ENCODE measurements at regions not wholly inside any gene's neighbourhood (a gene's known extent, or its start where the extent isn't known, plus 50 kb on each side); places are given as distances from the start of the nearest gene placed in this dataset.

- no peaks in the 10 kb centered on the region for H3K27me3 ChIP-seq (ENCODE audit: insufficient read depth, low read depth)
- no peak for TF ChIP-seq CTCF (conservative IDR thresholded peaks at IDR 0.05)
- no peak for TF ChIP-seq EZH2 (IDR thresholded peaks at IDR 0.05; ENCODE audit: low read depth)
- H4K20me1 ChIP-seq (ENCODE audit: insufficient read depth), result no peaks in the 10 kb centered on the region
- no peaks in the 10 kb centered on the region for H3K79me2 ChIP-seq (ENCODE audit: low read depth)
- no peak overlapping the region for H3K27ac ChIP-seq
- H3K4me3 ChIP-seq, result no peak overlapping the region
- intact Hi-C loops (cut with micrococcal nuclease; ENCODE audit: unreplicated experiment), result no loop called here
- no peak for DNase-seq
- no peaks in the 10 kb centered on the region for H3K9me2 ChIP-seq (ENCODE audit: insufficient read depth)
- H3K36me3 ChIP-seq (ENCODE audit: low read depth), result no peaks in the 10 kb centered on the region
- no peak overlapping the region for H3K4me2 ChIP-seq
- ChIA-PET CTCF (no interaction called here), POLR2A (ENCODE audit: unreplicated experiment) (no interaction called here)
- BruUV-seq (replicated peaks), result no TSS peak
- no peak overlapping the region for H2AFZ ChIP-seq
- H3F3A ChIP-seq (ENCODE audit: insufficient read depth, low read depth), result no peaks in the 10 kb centered on the region
- H3K4me1 ChIP-seq (replicated peaks; ENCODE audit: insufficient read depth), result no peaks in the 10 kb centered on the region
- no peaks in the 10 kb centered on the region for H3K9me3 ChIP-seq (ENCODE audit: insufficient read depth, low read depth)
Measured at GRCh38 chr6:91140449-91140848, 553.6 kb upstream of the MAP3K7 start.

- H3K4me3 ChIP-seq, result no peak overlapping the region
- no peak overlapping the region for H2AFZ ChIP-seq
- intact Hi-C loops (cut with micrococcal nuclease; ENCODE audit: unreplicated experiment), result no loop called here
- H4K20me1 ChIP-seq (ENCODE audit: insufficient read depth), result no peaks in the 10 kb centered on the region
- H3F3A ChIP-seq (ENCODE audit: insufficient read depth, low read depth), result no peaks in the 10 kb centered on the region
- H3K27me3 ChIP-seq (ENCODE audit: insufficient read depth, low read depth), result no peaks in the 10 kb centered on the region
- no peak overlapping the region for H3K27ac ChIP-seq
- H3K36me3 ChIP-seq (ENCODE audit: low read depth), result no peaks in the 10 kb centered on the region
- H3K9me2 ChIP-seq (ENCODE audit: insufficient read depth), result no peaks in the 10 kb centered on the region
- no peaks in the 10 kb centered on the region for H3K79me2 ChIP-seq (ENCODE audit: low read depth)
- DNase-seq, result no peak
- ChIA-PET POLR2A (ENCODE audit: unreplicated experiment) (no interaction called here), CTCF (no interaction called here)
- H3K4me1 ChIP-seq (replicated peaks; ENCODE audit: insufficient read depth), result no peaks in the 10 kb centered on the region
- H3K9me3 ChIP-seq (ENCODE audit: insufficient read depth, low read depth), result no peaks in the 10 kb centered on the region
- H3K4me2 ChIP-seq, result no peak overlapping the region
- TF ChIP-seq EZH2 (IDR thresholded peaks at IDR 0.05; ENCODE audit: low read depth) (no peak), CTCF (conservative IDR thresholded peaks at IDR 0.05) (no peak)
- no TSS peak for BruUV-seq (replicated peaks)
Measured at GRCh38 chr6:91137286-91137685, 550.4 kb upstream of the MAP3K7 start.

- Histone ChIP-seq H3K4me1 (replicated peaks; ENCODE audit: insufficient read depth) (no peaks in the 10 kb centered on the region), H3K27ac (no peak overlapping the region), H3K27me3 (ENCODE audit: insufficient read depth, low read depth) (no peaks in the 10 kb centered on the region), H4K20me1 (ENCODE audit: insufficient read depth) (no peaks in the 10 kb centered on the region), H3K9me3 (ENCODE audit: insufficient read depth, low read depth) (no peaks in the 10 kb centered on the region), H3F3A (ENCODE audit: insufficient read depth, low read depth) (no peaks in the 10 kb centered on the region), H3K4me2 (no peak overlapping the region), H3K79me2 (ENCODE audit: low read depth) (no peaks in the 10 kb centered on the region), H2AFZ (no peak overlapping the region), H3K36me3 (ENCODE audit: low read depth) (no peaks in the 10 kb centered on the region), H3K4me3 (no peak overlapping the region), H3K9me2 (ENCODE audit: insufficient read depth) (no peaks in the 10 kb centered on the region)
- ChIA-PET CTCF (no interaction called here), POLR2A (ENCODE audit: unreplicated experiment) (no interaction called here)
- BruUV-seq (replicated peaks), result no TSS peak
- no peak for DNase-seq
- no peak for TF ChIP-seq EZH2 (IDR thresholded peaks at IDR 0.05; ENCODE audit: low read depth)
- TF ChIP-seq CTCF (conservative IDR thresholded peaks at IDR 0.05), result no peak
- intact Hi-C loops (cut with micrococcal nuclease; ENCODE audit: unreplicated experiment), result no loop called here
Measured at GRCh38 chr6:91135406-91136103, 548.7 kb upstream of the MAP3K7 start.
